ENCODE measurements at regions not wholly inside any gene's neighbourhood (a gene's known extent, or its start where the extent isn't known, plus 50 kb on each side); places are given as distances from the start of the nearest gene placed in this dataset.

GRCh38 chr2:156647377-156648010, 211.3 kb downstream of the GPD2 start:
- Histone ChIP-seq H3K27me3 (ENCODE audit: control insufficient read depth, insufficient read depth) (no peaks in the 10 kb centered on the region), H3K4me3 (ENCODE audit: low read length) (no peak overlapping the region), H3K4me1 (ENCODE audit: control insufficient read depth, insufficient read depth, low read length) (no peaks in the 10 kb centered on the region), H3K27ac (ENCODE audit: low read length) (no peak overlapping the region), H3K9me3 (ENCODE audit: control insufficient read depth, low read length) (no peaks in the 10 kb centered on the region)
- intact Hi-C loops (cut with DNase I) = no loop called here
- no peak for DNase-seq
- 91% methylated on average over 6 of the region's 6 CpGs for WGBS
- ATAC-seq = no peak

GRCh38 chr2:156648522-156648921, 212.3 kb downstream of the GPD2 start:
- Histone ChIP-seq H3K4me1 (ENCODE audit: control insufficient read depth, insufficient read depth, low read length) (no peaks in the 10 kb centered on the region), H3K27me3 (ENCODE audit: control insufficient read depth, insufficient read depth) (no peaks in the 10 kb centered on the region), H3K4me3 (ENCODE audit: low read length) (no peak overlapping the region), H3K27ac (ENCODE audit: low read length) (no peak overlapping the region), H3K9me3 (ENCODE audit: control insufficient read depth, low read length) (no peaks in the 10 kb centered on the region)
- ATAC-seq (no peak), DNase-seq (no peak)
- intact Hi-C loops (cut with DNase I) = no loop called here

- Histone ChIP-seq H3K27ac (ENCODE audit: low read length) (no peak overlapping the region), H3K27me3 (ENCODE audit: control insufficient read depth, insufficient read depth) (no peaks in the 10 kb centered on the region), H3K4me3 (ENCODE audit: low read length) (no peak overlapping the region), H3K9me3 (ENCODE audit: control insufficient read depth, low read length) (no peaks in the 10 kb centered on the region), H3K4me1 (ENCODE audit: control insufficient read depth, insufficient read depth, low read length) (no peaks in the 10 kb centered on the region)
- intact Hi-C loops (cut with DNase I) = no loop called here
- ATAC-seq = peak; percentile 97 to 100
- DNase-seq = peak; percentile 73 to 87 (median 85)
- 23% methylated on average over 1 of the region's 1 CpG for WGBS
Observed at GRCh38 chr2:156649596-156649995, 213.4 kb downstream of the GPD2 start.

- Histone ChIP-seq H3K9me3 (ENCODE audit: control insufficient read depth, low read length) (no peaks in the 10 kb centered on the region), H3K4me1 (ENCODE audit: control insufficient read depth, insufficient read depth, low read length) (no peaks in the 10 kb centered on the region), H3K27me3 (ENCODE audit: control insufficient read depth, insufficient read depth) (no peaks in the 10 kb centered on the region), H3K4me3 (ENCODE audit: low read length) (no peak overlapping the region), H3K27ac (ENCODE audit: low read length) (no peak overlapping the region)
- ATAC-seq (no peak), DNase-seq (no peak)
- intact Hi-C loops (cut with DNase I) = no loop called here
Observed at GRCh38 chr2:156652691-156653090, 216.5 kb downstream of the GPD2 start.

GRCh38 chr2:156653675-156654074, 217.5 kb downstream of the GPD2 start:
- no peaks in the 10 kb centered on the region for H3K27me3 ChIP-seq (ENCODE audit: control insufficient read depth, insufficient read depth)
- intact Hi-C loops (cut with DNase I) = no loop called here
- DNase-seq (no peak), ATAC-seq (no peak)
- H3K4me1 ChIP-seq (ENCODE audit: control insufficient read depth, insufficient read depth, low read length) = no peaks in the 10 kb centered on the region
- no peak overlapping the region for H3K4me3 ChIP-seq (ENCODE audit: low read length)
- H3K27ac ChIP-seq (ENCODE audit: low read length) = no peak overlapping the region
- H3K9me3 ChIP-seq (ENCODE audit: control insufficient read depth, low read length) = no peaks in the 10 kb centered on the region

- intact Hi-C loops (cut with DNase I) = no loop called here
- no peaks in the 10 kb centered on the region for H3K27me3 ChIP-seq (ENCODE audit: control insufficient read depth, insufficient read depth)
- H3K27ac ChIP-seq (ENCODE audit: low read length) = no peak overlapping the region
- H3K9me3 ChIP-seq (ENCODE audit: control insufficient read depth, low read length) = no peaks in the 10 kb centered on the region
- WGBS = 64% methylated on average over 2 of the region's 2 CpGs
- ATAC-seq (peak in 1 of 2 donors; percentile 41), DNase-seq (no peak)
- no peak overlapping the region for H3K4me3 ChIP-seq (ENCODE audit: low read length)
- no peaks in the 10 kb centered on the region for H3K4me1 ChIP-seq (ENCODE audit: control insufficient read depth, insufficient read depth, low read length)
Observed at GRCh38 chr2:156657809-156658208, 221.6 kb downstream of the GPD2 start.

GRCh38 chr2:156659694-156660093, 223.5 kb downstream of the GPD2 start:
- H3K9me3 ChIP-seq (ENCODE audit: control insufficient read depth, low read length) = no peaks in the 10 kb centered on the region
- H3K4me1 ChIP-seq (ENCODE audit: control insufficient read depth, insufficient read depth, low read length) = no peaks in the 10 kb centered on the region
- no peak overlapping the region for H3K27ac ChIP-seq (ENCODE audit: low read length)
- ATAC-seq (no peak), DNase-seq (no peak)
- intact Hi-C loops (cut with DNase I) = no loop called here
- no peaks in the 10 kb centered on the region for H3K27me3 ChIP-seq (ENCODE audit: control insufficient read depth, insufficient read depth)
- WGBS = 95% methylated on average over 3 of the region's 3 CpGs
- H3K4me3 ChIP-seq (ENCODE audit: low read length) = no peak overlapping the region

- Histone ChIP-seq H3K9me3 (ENCODE audit: control insufficient read depth, low read length) (no peaks in the 10 kb centered on the region), H3K27ac (ENCODE audit: low read length) (no peak overlapping the region), H3K27me3 (ENCODE audit: control insufficient read depth, insufficient read depth) (no peaks in the 10 kb centered on the region), H3K4me3 (ENCODE audit: low read length) (no peak overlapping the region), H3K4me1 (ENCODE audit: control insufficient read depth, insufficient read depth, low read length) (no peaks in the 10 kb centered on the region)
- 62% methylated on average over 1 of the region's 1 CpG for WGBS
- intact Hi-C loops (cut with DNase I) = no loop called here
- ATAC-seq = no peak
- no peak for DNase-seq
Observed at GRCh38 chr2:156663757-156664409, 227.7 kb downstream of the GPD2 start.

- H3K4me3 ChIP-seq (ENCODE audit: low read length) = no peak overlapping the region
Observed at GRCh38 chr2:156666130-156666785, 230.1 kb downstream of the GPD2 start.

GRCh38 chr2:156670104-156670503, 233.9 kb downstream of the GPD2 start:
- H3K4me3 ChIP-seq (ENCODE audit: low read length) = no peak overlapping the region

More at GRCh38 chr2:156666130-156666785, 230.1 kb downstream of the GPD2 start:
- H3K27me3 ChIP-seq (ENCODE audit: control insufficient read depth, insufficient read depth) = no peaks in the 10 kb centered on the region
- H3K27ac ChIP-seq (ENCODE audit: low read length) = no peak overlapping the region
- no peaks in the 10 kb centered on the region for H3K9me3 ChIP-seq (ENCODE audit: control insufficient read depth, low read length)
- intact Hi-C loops (cut with DNase I) = no loop called here
- no peaks in the 10 kb centered on the region for H3K4me1 ChIP-seq (ENCODE audit: control insufficient read depth, insufficient read depth, low read length)
- ATAC-seq = no peak
- no peak for DNase-seq
- 92% methylated on average over 4 of the region's 4 CpGs for WGBS

GRCh38 chr2:156671706-156672361, 235.7 kb downstream of the GPD2 start:
- intact Hi-C loops (cut with DNase I) = no loop called here
- 60% methylated on average over 6 of the region's 6 CpGs for WGBS

More at GRCh38 chr2:156670104-156670503, 233.9 kb downstream of the GPD2 start:
- Histone ChIP-seq H3K27me3 (ENCODE audit: control insufficient read depth, insufficient read depth) (no peaks in the 10 kb centered on the region), H3K4me1 (ENCODE audit: control insufficient read depth, insufficient read depth, low read length) (no peaks in the 10 kb centered on the region), H3K9me3 (ENCODE audit: control insufficient read depth, low read length) (no peaks in the 10 kb centered on the region), H3K27ac (ENCODE audit: low read length) (no peak overlapping the region)
- 94% methylated on average over 2 of the region's 2 CpGs for WGBS
- DNase-seq = no peak
- intact Hi-C loops (cut with DNase I) = no loop called here
- no peak for ATAC-seq

More at GRCh38 chr2:156671706-156672361, 235.7 kb downstream of the GPD2 start:
- Histone ChIP-seq H3K27ac (ENCODE audit: low read length) (no peak overlapping the region), H3K4me3 (ENCODE audit: low read length) (no peak overlapping the region), H3K4me1 (ENCODE audit: control insufficient read depth, insufficient read depth, low read length) (no peaks in the 10 kb centered on the region), H3K27me3 (ENCODE audit: control insufficient read depth, insufficient read depth) (no peaks in the 10 kb centered on the region), H3K9me3 (ENCODE audit: control insufficient read depth, low read length) (no peaks in the 10 kb centered on the region)
- no peak for DNase-seq
- ATAC-seq = no peak

Data from right cardiac atrium (tissue), 5 donors.